Memory B cell (primary cell): ENCODE measurements at regions not wholly inside any gene's neighbourhood (a gene's known extent, or its start where the extent isn't known, plus 50 kb on each side); places are given as distances from the start of the nearest gene placed in this dataset.

Experiments
- ATAC-seq: fragments of 150-1000 bp; cut with Tn5 transposase; 2 replicates; pipeline ENCODE4 v1.10.0; 2021; ENCODE audit warnings: low read depth, mild to moderate bottlenecking, moderate library complexity
- DNase-seq, 2 donors: peaks; one replicate each; pipeline ENCODE4 v3.0.0; 2022; ENCODE audit warnings: low spot score in 2 of 2
- H3K27ac Mint-ChIP-seq: one replicate; pipeline ENCODE4 v1.8.0; 2022; ENCODE audit warnings: mild to moderate bottlenecking, moderate library complexity, mixed read lengths
- H3K27me3 Mint-ChIP-seq: one replicate; pipeline ENCODE4 v1.8.0; 2022; ENCODE audit warnings: mixed read lengths
- H3K36me3 Mint-ChIP-seq: one replicate; pipeline ENCODE4 v1.8.0; 2022; ENCODE audit warnings: mild to moderate bottlenecking, mixed read lengths
- H3K4me1 Mint-ChIP-seq: one replicate; pipeline ENCODE4 v1.8.0; 2022; ENCODE audit warnings: mixed read lengths
- H3K4me3 Mint-ChIP-seq: one replicate; pipeline ENCODE4 v1.8.0; 2022; ENCODE audit warnings: mild to moderate bottlenecking, moderate library complexity, mixed read lengths
- H3K9me3 Mint-ChIP-seq: one replicate; pipeline ENCODE4 v1.8.0; 2022; ENCODE audit warnings: mixed read lengths

- H3K9me3 Mint-ChIP-seq: peaks cover 5% of the 10 kb centered on the region
- peaks cover 2% of the 10 kb centered on the region for H3K27me3 Mint-ChIP-seq
- no peak for ATAC-seq
- DNase-seq: no peak
- no peak overlapping the region for H3K27ac Mint-ChIP-seq
- no peak overlapping the region for H3K4me3 Mint-ChIP-seq
- no peaks in the 10 kb centered on the region for H3K4me1 Mint-ChIP-seq
- H3K36me3 Mint-ChIP-seq: no peaks in the 10 kb centered on the region
Observed at GRCh38 chr1:14011132-14011531, 311.1 kb downstream of the PRDM2 start.

GRCh38 chr1:14011888-14012287, 311.9 kb downstream of the PRDM2 start:
- H3K9me3 Mint-ChIP-seq: peaks cover 4% of the 10 kb centered on the region
- no peaks in the 10 kb centered on the region for H3K36me3 Mint-ChIP-seq
- no peak overlapping the region for H3K27ac Mint-ChIP-seq
- H3K4me3 Mint-ChIP-seq: no peak overlapping the region
- ATAC-seq: no peak
- H3K27me3 Mint-ChIP-seq: peaks cover 2% of the 10 kb centered on the region
- DNase-seq: no peak
- no peaks in the 10 kb centered on the region for H3K4me1 Mint-ChIP-seq

GRCh38 chr1:14014929-14015328, 314.9 kb downstream of the PRDM2 start:
- ATAC-seq (no peak), DNase-seq (no peak)
- Mint-ChIP-seq H3K27me3 (peaks cover 3% of the 10 kb centered on the region), H3K9me3 (no peaks in the 10 kb centered on the region), H3K4me3 (no peak overlapping the region), H3K36me3 (no peaks in the 10 kb centered on the region), H3K27ac (no peak overlapping the region), H3K4me1 (no peaks in the 10 kb centered on the region)

- no peak for ATAC-seq
- H3K4me3 Mint-ChIP-seq: no peak overlapping the region
- no peak overlapping the region for H3K27ac Mint-ChIP-seq
- H3K36me3 Mint-ChIP-seq: no peaks in the 10 kb centered on the region
- DNase-seq: no peak
- H3K4me1 Mint-ChIP-seq: no peaks in the 10 kb centered on the region
- H3K9me3 Mint-ChIP-seq: no peaks in the 10 kb centered on the region
- H3K27me3 Mint-ChIP-seq: peaks cover 3% of the 10 kb centered on the region
Observed at GRCh38 chr1:14015917-14016316, 315.9 kb downstream of the PRDM2 start.

- DNase-seq (no peak), ATAC-seq (no peak)
- Mint-ChIP-seq H3K36me3 (no peaks in the 10 kb centered on the region), H3K4me3 (no peak overlapping the region), H3K27ac (no peak overlapping the region), H3K4me1 (no peaks in the 10 kb centered on the region), H3K27me3 (peaks cover 3% of the 10 kb centered on the region), H3K9me3 (no peaks in the 10 kb centered on the region)
Observed at GRCh38 chr1:14017531-14017961, 317.6 kb downstream of the PRDM2 start.

GRCh38 chr1:14019461-14019860, 319.5 kb downstream of the PRDM2 start:
- H3K4me1 Mint-ChIP-seq: no peaks in the 10 kb centered on the region
- DNase-seq: no peak
- ATAC-seq: no peak
- H3K27me3 Mint-ChIP-seq: peaks cover 2% of the 10 kb centered on the region
- no peaks in the 10 kb centered on the region for H3K36me3 Mint-ChIP-seq
- H3K27ac Mint-ChIP-seq: no peak overlapping the region
- H3K4me3 Mint-ChIP-seq: no peak overlapping the region
- H3K9me3 Mint-ChIP-seq: peaks cover 3% of the 10 kb centered on the region

- DNase-seq (no peak), ATAC-seq (no peak)
- Mint-ChIP-seq H3K27ac (no peak overlapping the region), H3K4me1 (no peaks in the 10 kb centered on the region), H3K9me3 (peaks cover 3% of the 10 kb centered on the region), H3K27me3 (peaks cover 2% of the 10 kb centered on the region), H3K36me3 (no peaks in the 10 kb centered on the region), H3K4me3 (no peak overlapping the region)
Observed at GRCh38 chr1:14020006-14020405, 320.0 kb downstream of the PRDM2 start.

GRCh38 chr1:14027099-14027498, 327.1 kb downstream of the PRDM2 start:
- Mint-ChIP-seq H3K27ac (no peak overlapping the region), H3K4me3 (no peak overlapping the region), H3K36me3 (no peaks in the 10 kb centered on the region), H3K9me3 (peaks cover 5% of the 10 kb centered on the region), H3K27me3 (peaks cover 1% of the 10 kb centered on the region), H3K4me1 (no peaks in the 10 kb centered on the region)
- ATAC-seq (no peak), DNase-seq (no peak)

- Mint-ChIP-seq H3K4me1 (no peaks in the 10 kb centered on the region), H3K4me3 (no peak overlapping the region), H3K27me3 (peaks cover 5% of the 10 kb centered on the region), H3K36me3 (no peaks in the 10 kb centered on the region), H3K27ac (no peak overlapping the region), H3K9me3 (peaks cover 3% of the 10 kb centered on the region)
- DNase-seq (no peak), ATAC-seq (no peak)
Observed at GRCh38 chr1:14031461-14031860, 331.5 kb downstream of the PRDM2 start.

- no peak for ATAC-seq
- Mint-ChIP-seq H3K27ac (no peak overlapping the region), H3K9me3 (peaks cover 3% of the 10 kb centered on the region), H3K4me1 (no peaks in the 10 kb centered on the region), H3K36me3 (no peaks in the 10 kb centered on the region), H3K4me3 (no peak overlapping the region), H3K27me3 (peaks cover 10% of the 10 kb centered on the region)
- DNase-seq: no peak
Observed at GRCh38 chr1:14034506-14034905, 334.5 kb downstream of the PRDM2 start.

- Mint-ChIP-seq H3K27me3 (peaks cover 9% of the 10 kb centered on the region), H3K4me1 (no peaks in the 10 kb centered on the region), H3K27ac (no peak overlapping the region), H3K9me3 (peaks cover 15% of the 10 kb centered on the region), H3K36me3 (no peaks in the 10 kb centered on the region), H3K4me3 (no peak overlapping the region)
- no peak for ATAC-seq
- no peak for DNase-seq
Observed at GRCh38 chr1:14037101-14037847, 337.3 kb downstream of the PRDM2 start.

GRCh38 chr1:14039582-14040430, 339.8 kb downstream of the PRDM2 start:
- no peak overlapping the region for H3K27ac Mint-ChIP-seq
- no peak overlapping the region for H3K4me3 Mint-ChIP-seq
- no peaks in the 10 kb centered on the region for H3K4me1 Mint-ChIP-seq
- H3K27me3 Mint-ChIP-seq: peaks cover 5% of the 10 kb centered on the region
- ATAC-seq: no peak
- H3K9me3 Mint-ChIP-seq: peaks cover 14% of the 10 kb centered on the region
- no peak for DNase-seq
- H3K36me3 Mint-ChIP-seq: peaks cover 2% of the 10 kb centered on the region

- Mint-ChIP-seq H3K4me1 (no peaks in the 10 kb centered on the region), H3K36me3 (no peaks in the 10 kb centered on the region), H3K4me3 (no peak overlapping the region), H3K9me3 (peaks cover 5% of the 10 kb centered on the region), H3K27ac (no peak overlapping the region), H3K27me3 (peaks cover 6% of the 10 kb centered on the region)
- ATAC-seq (no peak), DNase-seq (no peak)
Observed at GRCh38 chr1:14049965-14050364, 350.0 kb downstream of the PRDM2 start.

- Mint-ChIP-seq H3K27me3 (peaks cover 3% of the 10 kb centered on the region), H3K4me1 (no peaks in the 10 kb centered on the region)
- DNase-seq: no peak
Observed at GRCh38 chr1:14055442-14056223, 355.6 kb downstream of the PRDM2 start.

More at GRCh38 chr1:14055442-14056223, 355.6 kb downstream of the PRDM2 start:
- Mint-ChIP-seq H3K9me3 (peaks cover 1% of the 10 kb centered on the region), H3K36me3 (no peaks in the 10 kb centered on the region), H3K4me3 (no peak overlapping the region), H3K27ac (no peak overlapping the region)
- ATAC-seq: no peak
